ENCODE measurements at regions not wholly inside any gene's neighbourhood (a gene's known extent, or its start where the extent isn't known, plus 50 kb on each side); places are given as distances from the start of the nearest gene placed in this dataset.

GRCh38 chr13:94825507-94825906, 113.2 kb upstream of the SOX21 start:
- H3K36me3 ChIP-seq (ENCODE audit: control insufficient read depth in 2 of 2, insufficient read depth in 1 of 2, low read length in 2 of 2): no peaks in the 10 kb centered on the region
- H3K4me3 ChIP-seq (ENCODE audit: low read depth, low read length): no peak overlapping the region
- H3K27ac ChIP-seq (ENCODE audit: extremely low read depth, low read depth, low read length): no peak overlapping the region
- ChIA-PET POLR2A (no interaction called here), CTCF (interaction anchor here (1.5 kb wide), 1 partner anchor 109 kb away, joined by 3 read pairs; no protein-coding TSS in a partner anchor)
- no peaks in the 10 kb centered on the region for H3K9me3 ChIP-seq (ENCODE audit: control insufficient read depth, insufficient read depth, low read depth, low read length)
- H3K4me1 ChIP-seq (ENCODE audit: control insufficient read depth, insufficient read depth, low read length): no peaks in the 10 kb centered on the region
- TF ChIP-seq SALL2 (tag by site-specific recombination; IDR thresholded peaks at IDR 0.05; ENCODE audit: borderline replicate concordance): no peak
- TF ChIP-seq ZNF473 (tag by site-specific recombination; IDR thresholded peaks at IDR 0.05): no peak
- TF ChIP-seq GLIS1 (tag by site-specific recombination; IDR thresholded peaks at IDR 0.05): peak; percentile 29; the same call in 1 of the 2 replicates

GRCh38 chr13:94824601-94825000, 112.3 kb upstream of the SOX21 start:
- ChIA-PET CTCF (interaction anchor here (1.5 kb wide), 1 partner anchor 109 kb away, joined by 3 read pairs; no protein-coding TSS in a partner anchor), POLR2A (no interaction called here)
- Histone ChIP-seq H3K27ac (ENCODE audit: extremely low read depth, low read depth, low read length) (no peak overlapping the region), H3K9me3 (ENCODE audit: control insufficient read depth, insufficient read depth, low read depth, low read length) (no peaks in the 10 kb centered on the region), H3K4me3 (ENCODE audit: low read depth, low read length) (no peak overlapping the region), H3K36me3 (ENCODE audit: control insufficient read depth in 2 of 2, insufficient read depth in 1 of 2, low read length in 2 of 2) (no peaks in the 10 kb centered on the region), H3K4me1 (ENCODE audit: control insufficient read depth, insufficient read depth, low read length) (no peaks in the 10 kb centered on the region)
- TF ChIP-seq ZNF121 (tag by site-specific recombination; IDR thresholded peaks at IDR 0.05) (0 out of 2 replicates have a peak, but pooled peaks have one; percentile 11), ZSCAN4 (tag by site-specific recombination; IDR thresholded peaks at IDR 0.05) (no peak), AEBP2 (tag by site-specific recombination; IDR thresholded peaks at IDR 0.05; ENCODE audit: borderline replicate concordance) (no peak)

- no peak overlapping the region for H3K27ac ChIP-seq (ENCODE audit: extremely low read depth, low read depth, low read length)
- no peaks in the 10 kb centered on the region for H3K9me3 ChIP-seq (ENCODE audit: control insufficient read depth, insufficient read depth, low read depth, low read length)
- TF ChIP-seq ZBTB17 (tag by site-specific recombination; IDR thresholded peaks at IDR 0.05) (no peak), ZNF362 (tag by site-specific recombination; IDR thresholded peaks at IDR 0.05) (no peak), KLF7 (tag by site-specific recombination; IDR thresholded peaks at IDR 0.05; ENCODE audit: borderline replicate concordance) (no peak), ZNF292 (tag by site-specific recombination; IDR thresholded peaks at IDR 0.05; ENCODE audit: borderline replicate concordance, low read depth) (no peak), KLF10 (tag by site-specific recombination; IDR thresholded peaks at IDR 0.05) (no peak), ZNF510 (tag by site-specific recombination; IDR thresholded peaks at IDR 0.05; ENCODE audit: insufficient replicate concordance) (no peak), EGR2 (tag by site-specific recombination; IDR thresholded peaks at IDR 0.05; ENCODE audit: low read depth) (no peak), ZBTB1 (tag by site-specific recombination; IDR thresholded peaks at IDR 0.05) (no peak), ZNF626 (tag by site-specific recombination; IDR thresholded peaks at IDR 0.05) (no peak), ZXDB (tag by site-specific recombination; IDR thresholded peaks at IDR 0.05) (no peak), ZNF513 (tag by site-specific recombination; IDR thresholded peaks at IDR 0.05) (no peak), ZNF549 (tag by site-specific recombination; IDR thresholded peaks at IDR 0.05) (no peak)
- no peaks in the 10 kb centered on the region for H3K4me1 ChIP-seq (ENCODE audit: control insufficient read depth, insufficient read depth, low read length)
- no peak overlapping the region for H3K4me3 ChIP-seq (ENCODE audit: low read depth, low read length)
- H3K36me3 ChIP-seq (ENCODE audit: control insufficient read depth in 2 of 2, insufficient read depth in 1 of 2, low read length in 2 of 2): no peaks in the 10 kb centered on the region
- CTCF ChIA-PET: no interaction called here
- POLR2A ChIA-PET: no interaction called here
Measured at GRCh38 chr13:94822356-94822755, 110.0 kb upstream of the SOX21 start.

Data from HEK293 (cell line).